ENCODE measurements at regions not wholly inside any gene's neighbourhood (a gene's known extent, or its start where the extent isn't known, plus 50 kb on each side); places are given as distances from the start of the nearest gene placed in this dataset.

DNA sequence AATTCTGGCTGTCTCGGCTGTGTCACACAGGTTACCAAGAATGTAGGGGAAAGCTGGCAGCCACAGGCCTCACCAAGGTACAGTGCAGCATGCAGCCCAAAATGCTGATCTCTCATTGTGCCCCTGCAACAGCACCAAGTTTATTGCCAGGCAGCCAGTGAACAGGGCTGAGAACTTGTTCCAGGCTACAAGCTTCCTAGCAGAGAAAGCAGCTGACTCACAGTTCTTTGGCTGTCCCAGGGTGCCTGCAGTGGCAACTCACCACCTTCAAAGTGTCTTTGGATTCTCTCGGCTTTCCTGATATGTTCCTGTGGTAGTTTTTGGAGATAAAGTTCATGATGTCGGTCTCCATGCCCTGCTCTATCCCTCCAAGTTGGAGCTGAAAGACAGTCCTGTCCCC is 719.1 kb upstream of the ANO3 start:
- Histone ChIP-seq H3K9me3 (ENCODE audit: control insufficient read depth, low read length) (no peaks in the 10 kb centered on the region), H3K36me3 (ENCODE audit: control insufficient read depth, insufficient read depth, low read length) (no peaks in the 10 kb centered on the region), H3K4me2 (ENCODE audit: low read length) (no peak overlapping the region), H3K27ac (no peak overlapping the region), H3K4me3 (ENCODE audit: low read depth, low read length) (no peak overlapping the region), H3K27me3 (ENCODE audit: control insufficient read depth, insufficient read depth, low read length) (no peaks in the 10 kb centered on the region), H3K4me1 (no peaks in the 10 kb centered on the region), H3K9ac (no peak overlapping the region), H2AFZ (no peak overlapping the region), H3K79me2 (no peaks in the 10 kb centered on the region)
- TF ChIP-seq, protein P1, sequence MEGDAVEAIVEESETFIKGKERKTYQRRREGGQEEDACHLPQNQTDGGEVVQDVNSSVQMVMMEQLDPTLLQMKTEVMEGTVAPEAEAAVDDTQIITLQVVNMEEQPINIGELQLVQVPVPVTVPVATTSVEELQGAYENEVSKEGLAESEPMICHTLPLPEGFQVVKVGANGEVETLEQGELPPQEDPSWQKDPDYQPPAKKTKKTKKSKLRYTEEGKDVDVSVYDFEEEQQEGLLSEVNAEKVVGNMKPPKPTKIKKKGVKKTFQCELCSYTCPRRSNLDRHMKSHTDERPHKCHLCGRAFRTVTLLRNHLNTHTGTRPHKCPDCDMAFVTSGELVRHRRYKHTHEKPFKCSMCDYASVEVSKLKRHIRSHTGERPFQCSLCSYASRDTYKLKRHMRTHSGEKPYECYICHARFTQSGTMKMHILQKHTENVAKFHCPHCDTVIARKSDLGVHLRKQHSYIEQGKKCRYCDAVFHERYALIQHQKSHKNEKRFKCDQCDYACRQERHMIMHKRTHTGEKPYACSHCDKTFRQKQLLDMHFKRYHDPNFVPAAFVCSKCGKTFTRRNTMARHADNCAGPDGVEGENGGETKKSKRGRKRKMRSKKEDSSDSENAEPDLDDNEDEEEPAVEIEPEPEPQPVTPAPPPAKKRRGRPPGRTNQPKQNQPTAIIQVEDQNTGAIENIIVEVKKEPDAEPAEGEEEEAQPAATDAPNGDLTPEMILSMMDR (IDR thresholded peaks at IDR 0.05): no peak

DNA sequence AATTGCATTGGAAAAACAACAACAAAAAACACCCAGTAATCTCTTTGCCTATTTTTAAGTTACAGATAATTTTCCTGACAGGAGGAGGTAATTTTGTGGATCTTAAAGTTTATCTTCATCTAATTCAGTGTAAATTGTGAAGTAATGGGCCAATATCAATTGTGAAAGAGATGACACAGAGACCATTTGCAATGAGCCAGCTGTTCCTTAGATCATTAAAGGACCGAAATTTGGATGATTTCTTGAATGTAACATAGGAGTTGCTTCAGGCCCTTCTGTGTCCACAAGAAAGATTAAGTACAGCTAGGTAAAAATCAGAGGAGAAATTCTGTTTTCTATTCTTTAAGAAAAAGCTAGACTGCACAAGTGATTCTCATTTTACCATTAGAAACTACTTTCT is 718.5 kb upstream of the ANO3 start:
- no peaks in the 10 kb centered on the region for H3K9me3 ChIP-seq (ENCODE audit: control insufficient read depth, low read length)
- TF ChIP-seq, protein P1 (IDR thresholded peaks at IDR 0.05): no peak

DNA sequence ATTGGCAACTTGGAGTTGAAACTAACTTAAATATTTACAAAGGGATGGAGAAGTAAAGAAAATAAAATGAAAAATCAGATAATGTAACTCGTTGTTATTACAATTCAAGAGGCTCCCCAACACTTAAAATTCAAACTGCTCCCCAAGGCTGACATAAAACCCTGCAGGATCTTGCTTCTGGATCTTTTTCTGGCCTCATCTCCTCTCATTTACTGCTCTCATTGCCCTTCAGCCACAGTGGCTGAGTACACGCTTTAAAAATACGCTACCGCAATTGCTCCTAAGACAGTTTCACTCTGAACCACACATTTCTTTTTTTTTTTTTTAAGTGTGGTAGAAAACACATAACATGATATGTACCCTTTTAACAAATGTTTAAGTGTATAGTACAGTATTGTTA is 718.1 kb upstream of the ANO3 start:
- TF ChIP-seq, protein P1 (IDR thresholded peaks at IDR 0.05): no peak
- Histone ChIP-seq H3K27me3 (ENCODE audit: control insufficient read depth, insufficient read depth, low read length) (no peaks in the 10 kb centered on the region), H3K9ac (no peak overlapping the region), H3K4me1 (no peaks in the 10 kb centered on the region), H3K27ac (no peak overlapping the region), H3K36me3 (ENCODE audit: control insufficient read depth, insufficient read depth, low read length) (no peaks in the 10 kb centered on the region), H3K4me2 (ENCODE audit: low read length) (no peak overlapping the region), H2AFZ (no peak overlapping the region), H3K4me3 (ENCODE audit: low read depth, low read length) (no peak overlapping the region), H3K79me2 (no peaks in the 10 kb centered on the region), H3K9me3 (ENCODE audit: control insufficient read depth, low read length) (no peaks in the 10 kb centered on the region)

More for the DNA sequence above, 718.5 kb upstream of the ANO3 start:
- no peaks in the 10 kb centered on the region for H3K36me3 ChIP-seq (ENCODE audit: control insufficient read depth, insufficient read depth, low read length)
- no peak overlapping the region for H3K4me2 ChIP-seq (ENCODE audit: low read length)
- no peak overlapping the region for H3K9ac ChIP-seq
- H3K4me1 ChIP-seq: no peaks in the 10 kb centered on the region
- no peaks in the 10 kb centered on the region for H3K27me3 ChIP-seq (ENCODE audit: control insufficient read depth, insufficient read depth, low read length)
- H3K27ac ChIP-seq: no peak overlapping the region
- no peaks in the 10 kb centered on the region for H3K79me2 ChIP-seq
- no peak overlapping the region for H3K4me3 ChIP-seq (ENCODE audit: low read depth, low read length)
- H2AFZ ChIP-seq: no peak overlapping the region

DNA sequence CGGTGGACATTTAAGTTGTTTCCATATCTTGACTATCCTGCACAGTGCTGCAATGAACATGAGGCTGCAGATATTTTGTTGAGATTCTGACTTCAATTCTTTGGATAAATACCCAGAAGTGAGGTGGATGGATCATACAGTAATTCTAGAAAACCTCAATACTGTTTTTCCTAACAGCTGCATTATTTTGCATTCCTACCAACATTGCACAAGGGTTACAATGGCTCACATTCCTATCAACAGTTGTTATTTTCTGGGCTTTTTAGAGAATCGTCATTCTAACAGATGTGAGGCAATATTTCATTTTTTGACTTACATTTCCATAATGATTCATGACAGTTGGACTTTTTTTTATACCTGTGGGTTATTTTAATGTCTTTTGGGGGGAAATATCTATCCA is 716.9 kb upstream of the ANO3 start:
- H3K27me3 ChIP-seq (ENCODE audit: control insufficient read depth, insufficient read depth, low read length): no peaks in the 10 kb centered on the region
- H3K79me2 ChIP-seq: no peaks in the 10 kb centered on the region
- H3K9ac ChIP-seq: no peak overlapping the region
- no peak overlapping the region for H2AFZ ChIP-seq
- H3K4me1 ChIP-seq: no peaks in the 10 kb centered on the region
- no peak overlapping the region for H3K4me3 ChIP-seq (ENCODE audit: low read depth, low read length)
- no peaks in the 10 kb centered on the region for H3K36me3 ChIP-seq (ENCODE audit: control insufficient read depth, insufficient read depth, low read length)
- no peak overlapping the region for H3K27ac ChIP-seq
- no peak overlapping the region for H3K4me2 ChIP-seq (ENCODE audit: low read length)
- TF ChIP-seq, protein P1 (IDR thresholded peaks at IDR 0.05): no peak
- H3K9me3 ChIP-seq (ENCODE audit: control insufficient read depth, low read length): no peaks in the 10 kb centered on the region

- H3K9me3 ChIP-seq (ENCODE audit: control insufficient read depth, low read length): no peaks in the 10 kb centered on the region
Measured at GRCh38 chr11:25615841-25616240, 716.1 kb upstream of the ANO3 start.

More at GRCh38 chr11:25615841-25616240, 716.1 kb upstream of the ANO3 start:
- Histone ChIP-seq H2AFZ (no peak overlapping the region), H3K36me3 (ENCODE audit: control insufficient read depth, insufficient read depth, low read length) (no peaks in the 10 kb centered on the region), H3K4me3 (ENCODE audit: low read depth, low read length) (no peak overlapping the region), H3K4me1 (no peaks in the 10 kb centered on the region), H3K9ac (no peak overlapping the region), H3K79me2 (no peaks in the 10 kb centered on the region), H3K4me2 (ENCODE audit: low read length) (no peak overlapping the region), H3K27ac (no peak overlapping the region), H3K27me3 (ENCODE audit: control insufficient read depth, insufficient read depth, low read length) (no peaks in the 10 kb centered on the region)
- TF ChIP-seq, protein P1 (IDR thresholded peaks at IDR 0.05): no peak
